CD4-positive, alpha-beta T cell treated with Interleukin-12 subunit alpha and Interleukin-12 subunit beta, for 1 hour (primary cell): ENCODE measurements at regions not wholly inside any gene's neighbourhood (a gene's known extent, or its start where the extent isn't known, plus 50 kb on each side); places are given as distances from the start of the nearest gene placed in this dataset.
"Not testable (repeated sequence)": the region's sequence is repeated elsewhere in the genome, so short reads cannot be mapped to it uniquely, and the experiment has no call there.

Source experiments
- DNase-seq: peaks from one replicate; pipeline ENCODE4 v3.0.0-alpha.2; 2020

DNA sequence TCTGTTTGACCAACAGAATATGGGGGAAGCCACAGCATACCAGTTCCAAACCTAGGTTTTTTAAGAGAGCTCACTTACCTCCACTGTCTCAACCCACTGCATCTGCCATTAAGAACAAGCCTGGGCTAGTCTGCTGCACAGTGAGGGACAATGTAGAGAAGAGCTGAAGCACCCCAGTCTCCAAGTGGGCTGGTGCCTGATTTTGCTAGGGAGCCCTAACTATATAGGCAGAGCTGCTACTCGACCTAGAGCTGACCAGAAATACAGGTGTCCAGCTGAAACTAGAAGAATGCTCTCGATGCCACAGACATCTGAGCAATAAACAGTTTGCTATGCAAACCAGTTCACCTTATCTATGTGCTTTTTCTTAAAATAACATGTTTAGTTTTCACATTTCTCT, 106.9 kb upstream of the BET1 start:
- DNase-seq: no peak

DNA sequence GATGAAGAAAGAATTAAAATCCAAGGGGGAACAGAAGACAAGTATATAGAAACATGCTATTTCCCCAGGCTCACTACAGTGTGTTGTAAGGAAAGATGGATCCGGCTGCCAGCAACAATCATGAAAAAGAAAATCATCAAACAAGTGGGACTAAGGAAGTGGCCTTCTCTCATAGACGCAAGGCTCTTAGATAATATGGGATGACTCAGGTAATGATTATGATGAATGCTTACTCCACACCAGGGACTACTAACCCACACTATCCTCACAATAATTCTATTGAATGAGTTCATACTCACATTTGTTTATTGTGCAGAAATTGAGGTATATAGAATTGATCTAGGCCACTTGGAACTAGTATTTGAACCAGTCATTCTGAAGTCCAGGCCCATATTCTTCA, 111.2 kb upstream of the BET1 start:
- DNase-seq: no peak

- DNase-seq: no peak
These were observed 119.0 kb upstream of the BET1 start for GRCh38 chr7:94123136-94123535.

DNA sequence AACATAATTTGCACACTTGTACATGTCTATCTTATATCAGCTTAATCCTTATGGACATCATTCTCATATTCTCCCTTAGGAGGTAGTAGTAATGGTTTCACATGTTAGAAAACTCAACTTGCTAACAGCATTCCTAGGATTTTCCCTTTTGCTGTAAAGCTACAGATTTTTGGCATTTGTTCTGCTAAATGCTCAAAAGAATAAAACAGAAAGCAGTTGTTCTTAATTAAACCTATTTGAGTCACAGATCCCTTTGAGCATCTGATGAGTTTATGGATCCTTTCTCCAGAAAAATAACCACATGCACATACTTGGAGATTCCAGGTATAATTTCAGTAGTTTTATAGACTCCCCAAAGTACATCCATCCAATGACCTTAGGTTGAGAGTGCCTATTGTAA, 122.9 kb upstream of the BET1 start:
- no peak for DNase-seq

- no peak for DNase-seq
These were observed 123.9 kb upstream of the BET1 start for GRCh38 chr7:94128072-94128471.

GRCh38 chr7:94129443-94130140, 125.4 kb upstream of the BET1 start:
- no peak for DNase-seq

DNA sequence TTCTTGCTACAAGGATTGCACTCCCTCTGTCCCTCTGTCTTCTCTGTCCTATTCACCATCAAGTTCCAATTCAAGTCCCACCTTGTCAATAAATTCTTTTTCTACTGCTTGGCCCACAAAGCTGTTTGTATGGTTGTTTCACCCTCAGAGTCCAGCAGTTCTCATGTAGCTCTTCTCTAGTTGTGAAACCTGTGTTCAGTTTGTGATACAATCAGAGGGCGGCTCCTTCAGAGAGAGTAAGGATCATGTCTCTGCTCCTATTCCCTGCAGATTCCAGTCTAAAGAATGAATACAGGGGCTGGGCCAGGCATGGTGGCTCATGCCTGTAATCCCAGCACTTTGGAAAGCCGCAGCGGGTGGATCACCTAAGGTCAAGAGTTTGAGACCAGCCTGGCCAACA, 126.6 kb upstream of the BET1 start:
- no peak for DNase-seq

GRCh38 chr7:94133460-94133859, 129.3 kb upstream of the BET1 start:
- DNase-seq: no peak

DNA sequence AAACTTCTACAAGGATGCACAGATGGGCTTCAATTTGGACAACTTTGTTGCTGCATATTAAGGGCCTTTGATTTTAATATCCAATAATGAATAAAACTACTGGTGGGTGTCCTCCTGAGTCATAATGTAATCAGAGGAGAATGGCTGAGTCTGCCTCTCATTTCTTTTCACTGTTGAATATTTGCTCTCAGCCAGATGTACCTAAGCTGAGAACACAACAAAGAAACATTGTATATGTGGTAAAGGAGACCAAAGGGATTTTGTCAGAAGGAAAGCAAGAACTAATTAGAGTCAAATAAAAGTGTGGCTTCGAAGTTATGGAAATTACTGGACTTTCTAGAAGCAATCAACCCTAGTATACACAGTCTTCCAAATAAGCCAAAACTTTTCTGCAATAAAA, 131.0 kb upstream of the BET1 start:
- no peak for DNase-seq

GRCh38 chr7:94142281-94142680, 138.1 kb upstream of the BET1 start:
- DNase-seq: no peak

DNA sequence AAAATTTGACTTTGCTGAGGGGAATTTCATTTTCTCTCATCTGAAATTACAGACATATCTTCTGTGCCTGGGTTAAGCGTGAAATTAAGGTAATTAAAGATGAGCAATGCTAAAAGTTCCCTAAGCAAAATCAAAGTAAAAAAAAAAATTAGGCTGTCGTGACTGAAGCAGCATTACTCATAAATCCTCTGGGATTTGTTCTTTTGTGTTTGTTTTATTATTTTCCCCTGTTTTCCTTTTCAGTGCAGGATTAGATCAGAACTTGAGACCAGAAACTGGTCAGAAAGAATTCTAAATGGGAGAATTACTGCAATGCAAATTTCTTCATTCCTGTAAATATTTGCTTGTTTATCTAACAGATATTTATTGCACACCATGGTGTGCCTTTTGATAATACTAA, 141.4 kb upstream of the BET1 start:
- DNase-seq: no peak

GRCh38 chr7:94146408-94146807, 142.3 kb upstream of the BET1 start:
- DNase-seq: no peak

- DNase-seq: no peak
These were observed 145.8 kb upstream of the BET1 start for GRCh38 chr7:94149789-94150545.

DNA sequence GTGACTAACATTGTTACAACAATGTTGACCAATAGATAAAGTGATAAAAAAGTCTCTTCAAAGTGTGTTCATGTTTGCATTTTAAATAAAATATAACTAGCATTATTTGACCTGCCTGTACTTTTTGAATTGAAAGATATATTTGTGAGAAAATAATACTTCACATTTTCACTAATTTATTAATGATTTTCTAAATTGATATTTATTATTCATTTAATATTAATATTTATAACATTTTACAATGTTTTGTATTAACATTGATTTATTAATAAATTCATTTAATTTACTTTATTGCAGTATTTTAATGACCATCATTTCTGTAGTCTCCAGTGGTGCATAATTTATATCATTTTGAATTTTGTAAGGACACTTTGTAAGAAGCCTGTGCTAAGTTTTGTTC, 150.0 kb upstream of the BET1 start:
- no peak for DNase-seq

- no peak for DNase-seq
These were observed 150.7 kb upstream of the BET1 start for GRCh38 chr7:94154858-94155257.

- DNase-seq: not testable (repeated sequence)
These were observed 153.6 kb upstream of the BET1 start for GRCh38 chr7:94157659-94158306.

- no peak for DNase-seq
These were observed 156.7 kb upstream of the BET1 start for GRCh38 chr7:94160719-94161435.

DNA sequence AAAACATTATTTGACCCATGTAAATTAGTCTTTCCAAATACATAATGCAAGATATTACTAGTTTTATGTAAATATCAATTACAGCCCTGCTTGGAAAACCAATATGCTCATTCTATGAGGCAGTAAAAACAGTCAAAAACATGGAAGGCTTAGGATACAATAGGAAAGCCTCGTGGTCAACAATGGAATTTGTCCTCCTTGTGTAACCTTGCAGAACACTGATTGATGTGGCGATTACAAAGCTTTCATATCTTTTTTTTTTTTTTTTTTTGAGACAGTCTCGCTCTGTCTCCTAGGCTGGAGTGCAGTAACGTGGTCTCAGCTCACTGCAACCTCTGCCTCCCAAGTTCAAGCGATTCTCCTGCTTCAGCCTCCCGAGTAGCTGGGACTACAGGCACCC, 157.3 kb upstream of the BET1 start:
- DNase-seq: no peak

DNA sequence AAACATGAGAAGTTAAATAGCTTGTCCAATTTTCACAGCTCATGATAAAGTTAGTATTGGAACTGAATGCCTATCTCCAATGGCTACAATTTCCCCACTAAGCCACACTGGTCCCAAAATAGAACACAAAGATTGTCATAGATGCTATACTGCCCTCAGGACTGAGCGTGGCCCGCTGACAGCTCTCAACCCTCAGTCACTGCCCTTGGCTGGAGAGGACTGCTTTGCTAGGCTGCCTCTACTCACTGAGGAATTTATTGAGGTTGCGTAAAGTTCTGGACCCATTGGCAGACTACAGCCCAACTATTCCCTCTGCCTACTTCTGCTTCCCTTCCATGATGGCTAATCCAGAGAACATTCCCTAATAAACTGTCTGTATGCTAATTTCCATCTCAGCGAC, 165.5 kb upstream of the BET1 start:
- no peak for DNase-seq

DNA sequence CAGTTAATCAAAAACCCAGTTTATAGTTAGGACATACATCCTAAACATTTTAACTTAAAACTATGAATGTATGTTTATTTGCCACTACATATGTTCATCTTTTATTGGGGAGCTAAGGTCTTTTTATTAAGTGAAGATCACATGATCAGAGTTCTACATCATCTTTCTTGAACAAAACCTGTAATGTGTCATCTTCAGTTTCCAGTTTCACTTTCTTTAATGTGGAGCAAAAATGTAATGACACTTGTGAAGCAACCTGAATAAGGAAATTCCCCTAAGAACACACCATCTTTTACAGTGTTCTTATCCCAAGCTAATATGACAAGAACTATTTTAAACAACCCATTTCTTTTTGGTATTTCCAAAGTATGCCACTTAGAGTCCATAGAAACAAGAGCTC, 166.7 kb upstream of the BET1 start:
- no peak for DNase-seq

- DNase-seq: no peak
These were observed 169.3 kb upstream of the BET1 start for GRCh38 chr7:94173436-94173835.

DNA sequence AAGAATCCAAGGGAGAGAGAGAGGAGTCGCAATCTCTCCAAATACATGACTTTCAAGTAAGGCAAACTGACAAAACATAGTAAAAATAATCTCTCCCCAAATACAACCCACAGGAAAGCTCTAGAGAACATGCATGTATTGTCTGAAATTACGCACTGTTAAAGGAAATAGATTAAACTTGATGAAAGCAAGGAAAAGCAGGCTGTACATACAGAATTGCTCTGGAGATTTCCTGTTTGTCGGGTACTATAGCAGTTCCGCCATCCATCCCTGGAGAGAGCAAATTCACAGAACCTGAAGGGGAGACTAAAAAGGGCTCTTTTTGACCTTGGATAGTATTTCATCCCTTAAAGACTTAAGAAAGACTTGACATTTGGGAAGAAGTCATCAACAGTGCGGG, 170.2 kb upstream of the BET1 start:
- no peak for DNase-seq

DNA sequence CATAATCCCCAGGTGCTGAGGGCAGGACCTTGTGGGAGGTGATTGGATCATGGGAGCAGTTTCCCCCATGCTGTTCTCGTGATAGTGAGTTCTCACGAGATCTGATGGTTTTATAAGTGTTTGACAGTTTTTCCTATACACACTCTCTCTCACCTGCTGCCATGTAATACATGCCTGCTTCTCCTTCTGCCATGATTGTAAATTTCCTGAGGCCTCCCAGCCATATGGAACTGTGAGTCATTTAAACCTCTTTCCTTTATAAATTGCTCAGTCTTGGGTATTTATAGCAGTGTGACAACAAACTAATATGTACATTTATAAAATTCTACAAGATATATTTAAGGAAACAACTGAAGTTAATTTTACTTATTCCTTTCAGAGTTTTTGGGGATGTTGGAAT, 170.8 kb upstream of the BET1 start:
- no peak for DNase-seq
